Coronary artery (tissue), 2 donors: ENCODE measurements at regions not wholly inside any gene's neighbourhood (a gene's known extent, or its start where the extent isn't known, plus 50 kb on each side); places are given as distances from the start of the nearest gene placed in this dataset.

ENCODE experiments used
- DNase-seq: peaks from one replicate; pipeline ENCODE4 v3.0.0-alpha.2; 2017; ENCODE audit warnings: low spot score
- H3K27ac ChIP-seq, 2 donors: fragments of 200-600 bp; sonication (generic); one replicate each; pipeline ENCODE4 v1.5.1; 2016 to 2019
- H3K4me3 ChIP-seq: fragments of 200-600 bp; sonication (generic); 2 replicates; pipeline ENCODE4 v1.5.1; 2016; ENCODE audit warnings: mild to moderate bottlenecking, moderate library complexity
- TF ChIP-seq, protein P1 (sequence below): fragments of 200-600 bp; sonication (generic); IDR thresholded peaks from one replicate; pipeline ENCODE4 v1.5.1; 2019; ENCODE audit warnings: antibody characterized with exemption

DNA sequence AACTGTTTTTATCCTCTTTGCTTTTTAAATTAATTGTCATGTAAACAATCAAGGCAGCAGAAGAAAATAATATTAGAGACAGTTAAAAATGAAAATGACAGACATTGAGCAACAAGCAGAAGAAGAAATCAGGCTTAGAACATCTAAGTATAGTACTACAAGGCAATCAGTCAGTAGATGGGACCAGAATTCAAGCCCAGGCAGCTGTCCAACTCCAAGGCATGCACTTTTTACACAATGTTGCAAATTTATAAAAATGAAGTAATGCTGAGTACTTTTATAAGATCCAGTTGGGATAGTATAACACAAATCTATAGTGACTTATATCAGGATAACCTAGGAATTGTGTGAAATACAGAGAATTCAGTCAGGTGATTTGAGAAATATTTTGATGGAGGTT, 2815.8 kb downstream of the PCDH9 start:
- DNase-seq: no peak
- TF ChIP-seq, protein P1, sequence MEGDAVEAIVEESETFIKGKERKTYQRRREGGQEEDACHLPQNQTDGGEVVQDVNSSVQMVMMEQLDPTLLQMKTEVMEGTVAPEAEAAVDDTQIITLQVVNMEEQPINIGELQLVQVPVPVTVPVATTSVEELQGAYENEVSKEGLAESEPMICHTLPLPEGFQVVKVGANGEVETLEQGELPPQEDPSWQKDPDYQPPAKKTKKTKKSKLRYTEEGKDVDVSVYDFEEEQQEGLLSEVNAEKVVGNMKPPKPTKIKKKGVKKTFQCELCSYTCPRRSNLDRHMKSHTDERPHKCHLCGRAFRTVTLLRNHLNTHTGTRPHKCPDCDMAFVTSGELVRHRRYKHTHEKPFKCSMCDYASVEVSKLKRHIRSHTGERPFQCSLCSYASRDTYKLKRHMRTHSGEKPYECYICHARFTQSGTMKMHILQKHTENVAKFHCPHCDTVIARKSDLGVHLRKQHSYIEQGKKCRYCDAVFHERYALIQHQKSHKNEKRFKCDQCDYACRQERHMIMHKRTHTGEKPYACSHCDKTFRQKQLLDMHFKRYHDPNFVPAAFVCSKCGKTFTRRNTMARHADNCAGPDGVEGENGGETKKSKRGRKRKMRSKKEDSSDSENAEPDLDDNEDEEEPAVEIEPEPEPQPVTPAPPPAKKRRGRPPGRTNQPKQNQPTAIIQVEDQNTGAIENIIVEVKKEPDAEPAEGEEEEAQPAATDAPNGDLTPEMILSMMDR: no peak
- no peak overlapping the region for H3K4me3 ChIP-seq
- H3K27ac ChIP-seq: no peak overlapping the region

DNA sequence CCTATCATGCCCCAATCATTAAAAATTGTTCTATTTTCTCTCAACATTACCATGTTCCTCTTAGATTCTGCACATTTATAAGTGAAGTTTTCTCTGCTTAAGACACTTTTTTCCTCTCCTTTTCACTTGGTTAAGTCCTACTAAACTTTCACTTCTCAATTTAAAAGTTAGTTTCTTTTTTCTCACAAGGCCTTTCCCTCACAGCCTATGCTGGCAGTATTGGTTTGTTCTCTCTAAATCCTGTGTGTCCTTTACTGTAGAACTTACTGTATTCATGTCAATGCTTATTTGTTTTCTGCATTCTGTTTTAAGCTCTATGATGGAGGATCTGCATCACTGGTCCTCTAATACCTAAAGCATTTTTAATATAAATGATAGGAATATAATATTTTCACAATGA, 2816.6 kb downstream of the PCDH9 start:
- TF ChIP-seq, protein P1: no peak

DNA sequence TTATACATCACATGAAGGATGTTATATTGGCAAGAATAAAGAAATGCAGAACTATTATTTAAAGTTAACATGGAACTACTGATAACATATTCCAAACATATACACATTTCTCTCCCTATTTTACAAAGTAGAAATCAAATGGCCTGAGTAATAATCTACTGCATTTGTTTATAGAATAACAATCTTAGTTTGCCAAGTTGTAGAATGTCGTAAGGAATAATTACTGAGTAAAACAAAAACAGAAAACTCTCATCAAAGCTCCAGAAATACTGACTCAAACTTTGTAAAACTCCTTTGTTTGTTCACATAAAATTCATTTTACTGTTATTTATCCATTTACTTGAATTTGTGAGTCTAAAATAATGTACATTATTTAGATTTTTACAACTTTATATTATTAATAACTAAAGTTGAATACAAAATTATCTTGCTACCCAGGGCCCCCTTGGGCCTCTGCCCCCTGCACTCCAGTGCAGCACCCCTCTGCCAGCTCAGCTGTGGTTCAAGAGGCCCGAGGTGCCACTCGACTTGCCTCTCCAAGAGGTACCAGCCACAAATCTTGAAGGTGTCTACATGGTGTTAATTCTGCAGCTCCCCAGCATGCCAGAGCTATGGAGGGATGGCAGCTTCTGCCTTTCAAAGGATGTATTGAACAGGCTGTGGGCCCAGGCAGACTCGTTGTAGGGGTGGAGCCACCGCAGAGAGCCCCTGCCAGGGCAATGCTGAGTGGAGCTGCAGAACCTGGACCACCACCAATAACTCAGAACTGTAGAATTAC, 2819.7 kb downstream of the PCDH9 start:
- Histone ChIP-seq H3K4me3 (no peak overlapping the region), H3K27ac (no peak overlapping the region)
- TF ChIP-seq, protein P1: no peak
- DNase-seq: no peak

More for the DNA sequence above, 2816.6 kb downstream of the PCDH9 start:
- DNase-seq: no peak
- Histone ChIP-seq H3K4me3 (no peak overlapping the region), H3K27ac (no peak overlapping the region)

DNA sequence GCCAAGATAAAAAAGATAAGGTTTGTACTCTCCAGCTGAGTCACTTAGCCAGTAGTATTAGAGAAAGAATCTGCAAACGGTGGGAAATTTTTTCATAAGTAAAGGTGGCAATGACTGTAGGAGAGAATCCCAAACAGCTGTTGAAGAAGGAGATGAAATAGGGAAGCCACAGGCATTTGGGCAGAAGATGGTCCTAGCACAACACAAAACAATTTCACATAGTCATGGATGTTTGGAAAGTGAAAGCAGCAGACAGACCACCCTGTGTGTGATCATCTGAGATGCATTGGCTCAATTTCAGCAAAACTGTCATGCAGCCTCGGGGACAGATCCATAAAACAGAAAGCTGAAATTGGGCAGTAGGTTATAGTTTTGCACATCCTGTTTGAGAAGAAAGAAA, 2832.4 kb downstream of the PCDH9 start:
- no peak overlapping the region for H3K4me3 ChIP-seq
- TF ChIP-seq, protein P1: no peak
- DNase-seq: no peak
- no peak overlapping the region for H3K27ac ChIP-seq

DNA sequence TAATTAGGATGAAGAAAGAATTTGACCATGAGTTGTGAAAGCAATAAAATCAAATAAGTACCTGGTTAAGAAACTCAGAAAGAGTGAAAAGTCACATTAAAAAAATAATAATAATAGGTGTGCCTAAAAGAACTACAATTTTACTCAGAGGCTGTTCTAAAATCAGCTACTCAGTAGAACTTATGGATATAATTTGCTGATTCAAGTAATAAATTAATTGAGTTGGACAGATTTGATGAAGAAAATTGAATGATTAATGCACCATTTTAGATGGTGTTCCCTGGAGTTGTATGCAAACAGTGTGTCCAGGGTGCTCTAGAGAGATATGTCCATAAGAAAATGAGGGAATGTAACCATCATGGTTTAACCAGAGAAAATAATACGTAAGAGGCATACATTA, 2852.5 kb downstream of the PCDH9 start:
- DNase-seq: no peak
- TF ChIP-seq, protein P1: no peak
- Histone ChIP-seq H3K27ac (no peak overlapping the region), H3K4me3 (no peak overlapping the region)

DNA sequence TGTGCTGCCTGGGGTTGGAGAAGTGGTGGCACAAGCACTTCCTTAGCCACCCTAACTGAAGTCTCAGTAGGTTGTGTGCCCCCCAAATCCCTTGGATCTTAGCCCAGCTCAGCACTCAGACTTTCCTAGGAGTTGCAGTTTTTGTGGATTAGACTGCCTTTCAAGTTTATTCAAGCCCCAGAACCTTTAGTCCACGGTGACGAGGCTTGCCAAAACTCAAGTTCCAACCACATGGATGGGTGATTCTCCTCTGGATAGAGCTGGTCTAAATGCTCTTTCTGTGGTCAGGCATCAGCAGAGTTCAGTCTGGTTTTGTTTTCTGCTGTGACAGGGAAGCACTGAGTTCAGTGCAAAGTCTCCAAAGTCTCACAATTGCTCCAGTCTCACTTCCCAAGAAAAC, 2858.7 kb downstream of the PCDH9 start:
- TF ChIP-seq, protein P1: no peak
- H3K27ac ChIP-seq: no peak overlapping the region

DNA sequence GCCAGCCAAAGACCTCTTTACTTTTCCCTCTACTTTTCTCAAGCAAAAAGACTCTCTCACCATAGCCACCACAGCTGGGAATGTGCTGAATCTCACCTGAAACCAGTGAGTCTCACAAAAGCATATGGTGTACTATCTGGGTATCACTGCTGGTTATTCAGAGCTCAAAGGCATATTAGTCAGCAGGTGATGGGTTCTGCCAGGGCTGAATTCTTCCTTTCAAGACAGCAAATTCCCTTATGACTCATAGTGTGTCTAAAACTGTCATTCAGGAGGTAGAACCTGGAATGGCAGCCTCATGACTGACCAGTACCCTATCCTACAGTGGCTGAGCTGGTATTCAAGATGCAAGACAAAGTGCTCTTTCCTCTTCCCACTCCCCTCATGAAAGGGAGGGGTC, 2859.1 kb downstream of the PCDH9 start:
- DNase-seq: no peak
- Histone ChIP-seq H3K27ac (no peak overlapping the region), H3K4me3 (no peak overlapping the region)
- TF ChIP-seq, protein P1: no peak

More for the DNA sequence above, 2858.7 kb downstream of the PCDH9 start:
- no peak overlapping the region for H3K4me3 ChIP-seq
- no peak for DNase-seq
